Right ventricle myocardium superior (tissue), 1 donor: ENCODE measurements at regions not wholly inside any gene's neighbourhood (a gene's known extent, or its start where the extent isn't known, plus 50 kb on each side); places are given as distances from the start of the nearest gene placed in this dataset.

Experiments
- ATAC-seq: fragments of 200-7000 bp; cut with Tn5 transposase; one replicate; pipeline ENCODE4 v1.9.1; 2020; ENCODE audit warnings: mild to moderate bottlenecking; ENCODE audit not compliant: poor library complexity
- DNase-seq: peaks from one replicate; pipeline ENCODE4 v3.0.0-alpha.2; 2020
- intact Hi-C: fragments of 100-400 bp; cut with DNase I; formaldehyde crosslinking; loops from one replicate; pipeline ENCODE4 v1.11.2; 2022
- donor health status: DM: no; HTN: yes; CAD: no; lungs with severe emphysema.

- intact Hi-C loops: no loop called here
- no peak for DNase-seq
- ATAC-seq: no peak
These were observed 149.9 kb downstream of the SHQ1 start for GRCh38 chr3:72698154-72698917.

- intact Hi-C loops: no loop called here
- ATAC-seq (no peak), DNase-seq (no peak)
These were observed 150.5 kb downstream of the SHQ1 start for GRCh38 chr3:72697717-72698116.

- DNase-seq: no peak
- no peak for ATAC-seq
- intact Hi-C loops: no loop called here
These were observed 151.4 kb downstream of the SHQ1 start for GRCh38 chr3:72696815-72697214.

DNA sequence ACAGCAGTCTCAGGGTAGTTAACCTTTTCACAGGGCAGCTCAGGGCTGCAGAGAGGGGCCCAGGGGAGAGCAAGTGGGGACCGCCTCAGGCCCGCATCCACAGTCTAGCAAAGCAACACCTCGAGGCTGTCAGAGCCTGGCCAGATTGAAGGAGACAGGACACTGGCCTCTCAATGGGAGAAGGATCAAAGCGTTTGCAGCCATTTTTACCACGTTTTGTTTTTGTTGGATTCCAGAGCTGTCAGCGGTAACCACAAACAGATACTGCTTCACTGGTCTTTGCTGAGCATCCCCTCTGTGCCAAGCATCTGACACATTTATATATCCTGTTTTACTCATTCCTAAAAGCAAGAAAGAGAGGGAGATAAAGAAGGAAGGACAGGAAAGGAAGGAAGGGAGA, 153.8 kb downstream of the SHQ1 start:
- ATAC-seq (no peak), DNase-seq (no peak)
- intact Hi-C loops: no loop called here

DNA sequence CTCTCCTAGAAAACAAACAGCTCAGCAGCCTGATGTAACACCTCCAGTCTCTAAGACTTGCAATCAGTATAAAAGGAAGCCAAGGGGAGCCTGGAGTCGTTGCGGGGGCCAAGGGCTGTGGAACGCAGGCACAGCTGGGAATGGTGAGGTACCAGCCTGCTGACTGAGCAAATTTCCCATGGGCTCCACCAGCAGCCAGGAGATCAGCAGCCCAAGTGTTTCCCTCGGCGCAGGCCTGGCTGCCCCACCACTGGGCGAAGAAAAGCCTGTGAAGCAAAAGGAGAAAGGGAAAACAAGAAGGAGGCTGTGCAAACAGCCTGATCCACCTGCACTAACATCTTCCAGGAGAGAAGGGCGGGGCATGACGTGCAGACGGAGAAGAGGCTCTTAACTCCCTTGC, 155.3 kb downstream of the SHQ1 start:
- DNase-seq (no peak), ATAC-seq (no peak)
- intact Hi-C loops: no loop called here

DNA sequence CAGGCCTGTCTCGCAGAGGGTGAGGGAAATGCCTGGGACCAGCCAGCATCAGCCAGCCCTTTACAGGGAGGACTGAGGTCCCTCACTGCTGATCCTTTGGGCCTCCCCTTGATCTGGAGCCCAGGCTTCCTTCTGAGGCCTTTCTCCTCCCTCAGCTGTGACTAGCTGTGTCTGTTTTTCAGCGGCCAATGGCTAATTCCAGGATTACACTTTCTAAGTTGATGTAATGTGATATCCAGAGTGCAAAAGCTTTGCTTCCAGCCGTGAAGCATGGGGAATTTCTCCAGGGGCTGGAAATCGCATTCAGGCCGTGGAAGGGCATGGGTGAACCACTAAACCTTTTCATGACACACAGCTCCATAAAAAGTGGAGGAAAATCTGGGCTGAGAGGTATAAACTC, 157.6 kb downstream of the SHQ1 start:
- intact Hi-C loops: no loop called here
- ATAC-seq (no peak), DNase-seq (no peak)

DNA sequence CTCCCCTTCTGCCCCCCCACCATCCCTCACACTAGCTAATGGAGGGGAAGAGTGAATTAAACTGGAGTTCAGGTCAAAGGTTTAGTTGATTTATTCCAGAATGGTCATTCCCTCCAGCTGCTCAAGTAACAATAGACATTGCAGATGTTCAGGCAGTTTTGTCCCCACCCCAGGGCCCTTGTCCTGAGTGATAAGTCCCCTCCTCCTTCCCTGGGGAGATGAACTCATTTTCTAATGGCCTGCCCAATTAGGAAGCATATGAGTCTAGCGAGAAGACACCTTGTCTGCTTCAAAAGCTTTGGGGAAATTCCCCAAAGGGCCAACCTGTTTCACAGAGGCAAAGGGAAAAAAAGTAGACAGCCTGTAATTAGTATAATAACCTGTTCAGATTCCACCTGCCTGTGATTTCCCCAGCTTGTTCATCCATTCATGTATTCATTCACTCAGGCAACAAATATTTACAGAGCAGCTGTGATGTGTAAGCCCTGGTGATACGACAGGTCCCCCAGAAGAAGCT, 165.3 kb downstream of the SHQ1 start:
- ATAC-seq: no peak
- no peak for DNase-seq
- intact Hi-C loops: no loop called here

- intact Hi-C loops: no loop called here
- ATAC-seq (no peak), DNase-seq (no peak)
These were observed 166.6 kb downstream of the SHQ1 start for GRCh38 chr3:72681598-72681997.

GRCh38 chr3:72680766-72681165, 167.5 kb downstream of the SHQ1 start:
- intact Hi-C loops: no loop called here
- ATAC-seq (no peak), DNase-seq (no peak)

DNA sequence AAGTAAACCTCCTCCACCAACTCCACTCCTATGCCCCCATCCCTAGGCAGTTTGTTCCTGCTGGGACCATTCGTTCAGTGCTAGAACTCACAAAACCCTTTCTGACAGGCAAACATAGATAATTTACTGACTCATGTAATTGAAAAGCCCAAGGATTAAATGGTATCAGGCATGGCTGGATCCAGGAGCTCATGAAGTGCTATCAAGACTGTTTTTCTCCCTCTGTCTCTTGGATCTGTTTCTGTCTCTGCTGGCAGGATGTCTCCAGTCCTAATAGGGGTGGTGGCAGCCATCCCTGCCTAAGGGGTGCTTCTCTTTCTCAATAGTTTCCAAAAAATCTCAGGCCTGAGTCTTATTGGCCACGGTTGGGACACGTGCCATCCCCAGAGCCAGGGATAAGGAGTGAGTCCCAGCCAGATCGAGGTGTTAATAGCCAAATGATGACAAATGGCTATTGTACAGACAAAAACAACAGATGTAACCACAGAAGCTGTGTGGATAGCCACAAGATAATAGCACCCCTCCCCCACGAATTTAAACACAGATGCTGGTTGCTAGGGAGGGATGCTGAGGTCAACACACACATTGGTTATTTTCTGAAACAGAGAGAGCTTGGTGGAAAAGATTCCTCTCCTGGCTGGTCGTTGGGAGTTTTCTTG, 168.6 kb downstream of the SHQ1 start:
- intact Hi-C loops: no loop called here
- ATAC-seq (no peak), DNase-seq (no peak)

GRCh38 chr3:72678867-72679266, 169.4 kb downstream of the SHQ1 start:
- ATAC-seq (no peak), DNase-seq (no peak)
- intact Hi-C loops: no loop called here

DNA sequence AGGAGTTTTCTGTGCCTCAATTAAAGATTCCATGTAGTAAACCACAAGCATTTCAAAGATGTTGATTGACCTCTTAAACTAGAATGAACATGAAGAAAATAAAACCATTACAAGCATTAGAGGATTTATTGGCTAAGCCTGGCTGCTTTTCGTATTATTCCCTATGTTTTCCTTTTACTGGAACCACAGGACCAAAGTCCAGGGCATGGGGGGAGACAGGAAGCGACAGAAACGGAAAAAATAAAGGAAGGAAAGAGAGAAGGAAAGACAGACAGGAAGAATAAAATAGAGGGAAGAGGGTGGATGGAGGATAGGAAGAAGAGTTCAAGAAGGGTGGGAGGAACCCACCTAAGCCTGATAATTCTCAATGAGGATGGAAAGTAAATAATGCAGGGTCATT, 169.9 kb downstream of the SHQ1 start:
- intact Hi-C loops: no loop called here
- DNase-seq: no peak
- no peak for ATAC-seq

- ATAC-seq: no peak
- intact Hi-C loops: no loop called here
- DNase-seq: no peak
These were observed 173.0 kb downstream of the SHQ1 start for GRCh38 chr3:72675243-72675642.

- ATAC-seq: no peak
- no peak for DNase-seq
- intact Hi-C loops: no loop called here
These were observed 175.1 kb downstream of the SHQ1 start for GRCh38 chr3:72673011-72673771.

DNA sequence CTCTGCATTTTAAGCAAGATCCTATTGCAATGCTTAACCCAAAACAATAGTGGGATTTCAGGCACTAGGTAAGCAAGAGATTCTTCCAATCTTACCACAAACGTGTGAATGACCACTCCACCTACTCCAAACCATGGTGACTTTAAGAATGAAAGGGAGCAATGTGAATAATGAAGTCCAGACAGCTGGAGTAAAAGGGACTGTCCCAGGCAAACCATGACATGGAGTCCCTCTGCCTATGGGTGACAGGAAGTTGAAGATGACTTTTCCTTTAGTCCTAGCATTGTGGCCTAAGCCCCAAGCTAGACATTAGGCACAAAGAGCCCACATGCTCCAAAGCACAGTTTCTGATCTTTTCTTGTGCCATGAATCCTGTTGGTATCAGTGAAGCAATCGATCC, 179.0 kb downstream of the SHQ1 start:
- no peak for DNase-seq
- intact Hi-C loops: loop anchor here (10.0 kb wide), 1 partner anchor 156 kb away; no protein-coding TSS in a partner anchor

DNA sequence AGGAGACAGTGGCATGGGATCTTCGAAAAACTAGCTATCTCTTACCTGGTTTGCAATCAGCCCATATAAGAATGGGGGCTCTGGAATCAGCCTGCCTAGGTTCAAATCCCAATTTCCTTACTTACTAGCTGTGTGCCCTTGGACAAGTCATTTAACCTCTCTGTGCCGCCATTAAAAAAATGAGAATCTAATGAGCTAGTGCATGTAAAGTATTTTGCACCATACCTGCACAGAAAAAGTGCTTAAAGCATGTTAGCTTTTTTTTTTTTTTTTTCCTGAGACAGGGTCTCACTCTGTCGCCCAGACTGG, 181.8 kb downstream of the SHQ1 start:
- intact Hi-C loops: loop anchor here (10.0 kb wide), 1 partner anchor 158 kb away; no protein-coding TSS in a partner anchor
- no peak for ATAC-seq
- no peak for DNase-seq

More for the DNA sequence above, 179.0 kb downstream of the SHQ1 start:
- no peak for ATAC-seq

GRCh38 chr3:72665701-72666446, 182.4 kb downstream of the SHQ1 start:
- intact Hi-C loops: loop anchor here (10.0 kb wide), 1 partner anchor 159 kb away; no protein-coding TSS in a partner anchor
- ATAC-seq: peak; percentile 52

DNA sequence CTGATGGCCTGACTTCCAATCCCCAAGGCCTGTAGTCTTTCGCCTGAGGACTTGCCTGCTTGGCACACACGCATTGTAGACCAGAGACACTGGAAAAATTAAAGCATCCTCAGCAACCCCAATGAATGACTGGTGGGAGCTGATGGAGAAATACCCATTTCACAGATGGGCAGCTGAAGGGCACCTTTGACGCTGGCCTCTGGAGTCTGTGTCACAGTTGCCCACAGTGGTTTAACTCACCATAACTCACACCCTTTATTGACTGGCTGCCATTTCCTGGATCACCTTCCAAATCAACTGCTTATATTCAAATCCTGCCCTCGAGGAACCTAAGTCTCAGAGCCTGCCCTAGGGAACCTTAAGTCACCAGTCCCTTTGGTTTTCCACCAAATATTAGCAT, 183.1 kb downstream of the SHQ1 start:
- DNase-seq: no peak
- intact Hi-C loops: loop anchor here (10.0 kb wide), 1 partner anchor 160 kb away; no protein-coding TSS in a partner anchor
- ATAC-seq: no peak

More at GRCh38 chr3:72665701-72666446, 182.4 kb downstream of the SHQ1 start:
- no peak for DNase-seq
